ENCODE measurements at regions not wholly inside any gene's neighbourhood (a gene's known extent, or its start where the extent isn't known, plus 50 kb on each side); places are given as distances from the start of the nearest gene placed in this dataset.

DNA sequence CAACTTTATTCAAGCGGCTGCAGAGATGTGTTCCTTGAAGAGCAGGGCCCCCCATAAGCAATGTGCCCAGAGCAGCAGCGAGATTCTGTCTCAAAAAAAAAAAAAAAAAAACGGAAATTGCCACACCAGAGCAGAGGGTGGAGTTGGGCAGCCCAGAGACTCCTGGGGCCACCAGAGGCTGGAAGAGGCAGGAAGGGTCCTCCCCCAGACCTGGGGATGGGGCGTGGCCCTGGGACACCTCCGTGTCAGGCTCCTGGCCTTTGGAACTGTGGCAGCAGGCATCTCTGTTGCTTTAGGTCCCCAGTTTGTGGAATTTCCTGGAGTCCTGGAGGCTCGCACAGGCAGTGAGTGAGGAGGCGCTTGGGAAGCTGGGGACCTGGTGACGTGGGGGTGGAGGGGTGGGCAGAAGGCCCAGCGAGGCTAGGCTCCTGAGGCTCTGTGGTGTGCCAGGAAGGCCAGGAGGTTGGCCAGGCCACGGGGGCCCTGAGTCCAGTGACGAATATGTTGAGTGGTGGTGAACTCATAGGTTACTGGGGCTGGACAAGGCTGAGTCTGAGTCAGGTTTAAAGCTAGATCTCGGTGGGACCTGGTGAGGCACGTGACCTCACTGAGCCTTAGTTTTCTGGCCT is 735.6 kb downstream of the BRD1 start:
- TF ChIP-seq, protein P1, sequence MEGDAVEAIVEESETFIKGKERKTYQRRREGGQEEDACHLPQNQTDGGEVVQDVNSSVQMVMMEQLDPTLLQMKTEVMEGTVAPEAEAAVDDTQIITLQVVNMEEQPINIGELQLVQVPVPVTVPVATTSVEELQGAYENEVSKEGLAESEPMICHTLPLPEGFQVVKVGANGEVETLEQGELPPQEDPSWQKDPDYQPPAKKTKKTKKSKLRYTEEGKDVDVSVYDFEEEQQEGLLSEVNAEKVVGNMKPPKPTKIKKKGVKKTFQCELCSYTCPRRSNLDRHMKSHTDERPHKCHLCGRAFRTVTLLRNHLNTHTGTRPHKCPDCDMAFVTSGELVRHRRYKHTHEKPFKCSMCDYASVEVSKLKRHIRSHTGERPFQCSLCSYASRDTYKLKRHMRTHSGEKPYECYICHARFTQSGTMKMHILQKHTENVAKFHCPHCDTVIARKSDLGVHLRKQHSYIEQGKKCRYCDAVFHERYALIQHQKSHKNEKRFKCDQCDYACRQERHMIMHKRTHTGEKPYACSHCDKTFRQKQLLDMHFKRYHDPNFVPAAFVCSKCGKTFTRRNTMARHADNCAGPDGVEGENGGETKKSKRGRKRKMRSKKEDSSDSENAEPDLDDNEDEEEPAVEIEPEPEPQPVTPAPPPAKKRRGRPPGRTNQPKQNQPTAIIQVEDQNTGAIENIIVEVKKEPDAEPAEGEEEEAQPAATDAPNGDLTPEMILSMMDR (IDR thresholded peaks at IDR 0.05 in 8 of 11, conservative IDR thresholded peaks at IDR 0.05 in 3 of 11), result no peak
- TF ChIP-seq POLR2A (IDR thresholded peaks at IDR 0.05), result no peak

Data from spleen (tissue), 7 donors.